ENCODE measurements at regions not wholly inside any gene's neighbourhood (a gene's known extent, or its start where the extent isn't known, plus 50 kb on each side); places are given as distances from the start of the nearest gene placed in this dataset.

- TF ChIP-seq CHD7 (IDR thresholded peaks at IDR 0.05; ENCODE audit: insufficient replicate concordance, low read length): no peak
- TF ChIP-seq RBBP5 (IDR thresholded peaks at IDR 0.05; ENCODE audit: borderline replicate concordance, low read depth, low read length): no peak
Observed at GRCh38 chr2:13103778-13104493, 387.2 kb downstream of the TRIB2 start (continued).

All from H1 (cell line).